HEK293 (cell line): ENCODE measurements at regions not wholly inside any gene's neighbourhood (a gene's known extent, or its start where the extent isn't known, plus 50 kb on each side); places are given as distances from the start of the nearest gene placed in this dataset.

ENCODE experiments used
- GLIS1 ChIP-seq: fragments of 450-650 bp; formaldehyde crosslinking; IDR thresholded peaks from 2 replicates; pipeline ENCODE4 v1.5.1; 2016; ENCODE audit warnings: missing biosample characterization, missing genetic modification characterization
- KLF7 ChIP-seq: fragments of 450-650 bp; formaldehyde crosslinking; IDR thresholded peaks from 2 replicates; pipeline ENCODE4 v1.5.1; 2016; ENCODE audit warnings: missing biosample characterization, missing genetic modification characterization, borderline replicate concordance
- MYNN ChIP-seq: fragments of 450-650 bp; formaldehyde crosslinking; IDR thresholded peaks from 2 replicates; pipeline ENCODE4 v1.5.1; 2016; ENCODE audit warnings: missing biosample characterization, missing genetic modification characterization, borderline replicate concordance
- REST ChIP-seq: fragments of 450-650 bp; formaldehyde crosslinking; IDR thresholded peaks from 2 replicates; pipeline ENCODE4 v1.5.1; 2016; ENCODE audit warnings: missing biosample characterization, missing genetic modification characterization
- SP2 ChIP-seq: fragments of 450-650 bp; formaldehyde crosslinking; IDR thresholded peaks from 2 replicates; pipeline ENCODE4 v1.5.1; 2016; ENCODE audit warnings: missing biosample characterization, missing genetic modification characterization
- ZBTB1 ChIP-seq: fragments of 450-650 bp; formaldehyde crosslinking; IDR thresholded peaks from 2 replicates; pipeline ENCODE4 v1.5.1; 2016; ENCODE audit warnings: missing biosample characterization, missing genetic modification characterization
- ZBTB48 ChIP-seq: fragments of 450-650 bp; formaldehyde crosslinking; IDR thresholded peaks from 2 replicates; pipeline ENCODE4 v1.5.1; 2016; ENCODE audit warnings: missing biosample characterization, missing genetic modification characterization
- ZNF140 ChIP-seq: fragments of 450-650 bp; formaldehyde crosslinking; IDR thresholded peaks from 2 replicates; pipeline ENCODE4 v1.5.1; 2016; ENCODE audit warnings: missing biosample characterization, missing genetic modification characterization
- ZNF157 ChIP-seq: fragments of 450-650 bp; formaldehyde crosslinking; IDR thresholded peaks from 2 replicates; pipeline ENCODE4 v1.5.1; 2016; ENCODE audit warnings: missing biosample characterization, missing genetic modification characterization
- ZNF274 ChIP-seq, 2 experiments: fragments of 200-500 bp in 1 of 2; fragments of 450-650 bp in 1 of 2; sonication (Bioruptor generic) in 1 of 2; formaldehyde crosslinking in 1 of 2; IDR thresholded peaks; 2 replicates each; pipeline versions ENCODE4 v1.5.1 to v1.6.1; 2014 to 2016; ENCODE audit warnings: borderline replicate concordance in 1 of 2, inconsistent platforms in 1 of 2, low read length in 1 of 2, missing biosample characterization in 1 of 2, missing genetic modification characterization in 1 of 2
- ZSCAN5A ChIP-seq: fragments of 450-650 bp; formaldehyde crosslinking; IDR thresholded peaks from 2 replicates; pipeline ENCODE4 v1.5.1; 2016; ENCODE audit warnings: missing biosample characterization, missing genetic modification characterization
- TF ChIP-seq, protein P1 (sequence below): fragments of 450-650 bp; formaldehyde crosslinking; IDR thresholded peaks from 2 replicates; pipeline ENCODE4 v1.5.1; 2016; ENCODE audit warnings: missing biosample characterization, missing genetic modification characterization
- TF ChIP-seq, protein P2 (sequence below): fragments of 450-650 bp; formaldehyde crosslinking; IDR thresholded peaks from 2 replicates; pipeline ENCODE4 v1.5.1; 2016; ENCODE audit warnings: missing biosample characterization, missing genetic modification characterization
- TF ChIP-seq, protein P3 (sequence below): fragments of 450-650 bp; formaldehyde crosslinking; IDR thresholded peaks from 2 replicates; pipeline ENCODE4 v1.5.1; 2016; ENCODE audit warnings: missing biosample characterization, missing genetic modification characterization

DNA sequence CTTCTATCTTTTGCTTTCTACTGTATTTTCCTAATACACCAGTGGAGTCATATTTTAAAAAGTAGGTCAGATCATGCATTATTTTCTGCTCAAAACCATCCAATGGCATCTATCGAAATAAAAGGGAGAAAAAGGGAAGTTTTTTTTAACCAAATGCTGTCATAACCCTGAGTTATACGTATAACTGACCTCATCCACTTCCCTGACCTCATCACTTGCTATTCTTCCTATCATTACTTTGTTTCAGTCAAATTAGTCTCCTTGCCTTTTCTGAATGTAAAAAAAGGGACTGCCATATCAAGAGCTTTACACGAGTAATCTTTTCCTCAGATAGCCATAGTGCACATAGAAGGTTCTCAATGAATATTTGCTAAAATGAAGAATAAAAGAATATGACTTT is 1383.6 kb downstream of the ZPLD1 start:
- TF ChIP-seq, protein P1, sequence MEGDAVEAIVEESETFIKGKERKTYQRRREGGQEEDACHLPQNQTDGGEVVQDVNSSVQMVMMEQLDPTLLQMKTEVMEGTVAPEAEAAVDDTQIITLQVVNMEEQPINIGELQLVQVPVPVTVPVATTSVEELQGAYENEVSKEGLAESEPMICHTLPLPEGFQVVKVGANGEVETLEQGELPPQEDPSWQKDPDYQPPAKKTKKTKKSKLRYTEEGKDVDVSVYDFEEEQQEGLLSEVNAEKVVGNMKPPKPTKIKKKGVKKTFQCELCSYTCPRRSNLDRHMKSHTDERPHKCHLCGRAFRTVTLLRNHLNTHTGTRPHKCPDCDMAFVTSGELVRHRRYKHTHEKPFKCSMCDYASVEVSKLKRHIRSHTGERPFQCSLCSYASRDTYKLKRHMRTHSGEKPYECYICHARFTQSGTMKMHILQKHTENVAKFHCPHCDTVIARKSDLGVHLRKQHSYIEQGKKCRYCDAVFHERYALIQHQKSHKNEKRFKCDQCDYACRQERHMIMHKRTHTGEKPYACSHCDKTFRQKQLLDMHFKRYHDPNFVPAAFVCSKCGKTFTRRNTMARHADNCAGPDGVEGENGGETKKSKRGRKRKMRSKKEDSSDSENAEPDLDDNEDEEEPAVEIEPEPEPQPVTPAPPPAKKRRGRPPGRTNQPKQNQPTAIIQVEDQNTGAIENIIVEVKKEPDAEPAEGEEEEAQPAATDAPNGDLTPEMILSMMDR (tag by site-specific recombination), result no peak
- TF ChIP-seq REST (tag by site-specific recombination) (no peak), ZBTB48 (tag by site-specific recombination) (no peak), MYNN (no peak), ZSCAN5A (tag by site-specific recombination) (no peak), SP2 (tag by site-specific recombination) (no peak), ZNF157 (tag by site-specific recombination) (no peak), ZNF274 (IDR thresholded peaks at IDR 0.05; ENCODE audit: low read length) (no peak), ZNF274 (tag by site-specific recombination; IDR thresholded peaks at IDR 0.05; ENCODE audit: borderline replicate concordance) (no peak), ZNF140 (no peak), GLIS1 (no peak), KLF7 (tag by site-specific recombination) (no peak), ZBTB1 (no peak)
- TF ChIP-seq, protein P2, sequence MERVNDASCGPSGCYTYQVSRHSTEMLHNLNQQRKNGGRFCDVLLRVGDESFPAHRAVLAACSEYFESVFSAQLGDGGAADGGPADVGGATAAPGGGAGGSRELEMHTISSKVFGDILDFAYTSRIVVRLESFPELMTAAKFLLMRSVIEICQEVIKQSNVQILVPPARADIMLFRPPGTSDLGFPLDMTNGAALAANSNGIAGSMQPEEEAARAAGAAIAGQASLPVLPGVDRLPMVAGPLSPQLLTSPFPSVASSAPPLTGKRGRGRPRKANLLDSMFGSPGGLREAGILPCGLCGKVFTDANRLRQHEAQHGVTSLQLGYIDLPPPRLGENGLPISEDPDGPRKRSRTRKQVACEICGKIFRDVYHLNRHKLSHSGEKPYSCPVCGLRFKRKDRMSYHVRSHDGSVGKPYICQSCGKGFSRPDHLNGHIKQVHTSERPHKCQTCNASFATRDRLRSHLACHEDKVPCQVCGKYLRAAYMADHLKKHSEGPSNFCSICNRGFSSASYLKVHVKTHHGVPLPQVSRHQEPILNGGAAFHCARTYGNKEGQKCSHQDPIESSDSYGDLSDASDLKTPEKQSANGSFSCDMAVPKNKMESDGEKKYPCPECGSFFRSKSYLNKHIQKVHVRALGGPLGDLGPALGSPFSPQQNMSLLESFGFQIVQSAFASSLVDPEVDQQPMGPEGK (tag by site-specific recombination), result no peak
- TF ChIP-seq, protein P3, sequence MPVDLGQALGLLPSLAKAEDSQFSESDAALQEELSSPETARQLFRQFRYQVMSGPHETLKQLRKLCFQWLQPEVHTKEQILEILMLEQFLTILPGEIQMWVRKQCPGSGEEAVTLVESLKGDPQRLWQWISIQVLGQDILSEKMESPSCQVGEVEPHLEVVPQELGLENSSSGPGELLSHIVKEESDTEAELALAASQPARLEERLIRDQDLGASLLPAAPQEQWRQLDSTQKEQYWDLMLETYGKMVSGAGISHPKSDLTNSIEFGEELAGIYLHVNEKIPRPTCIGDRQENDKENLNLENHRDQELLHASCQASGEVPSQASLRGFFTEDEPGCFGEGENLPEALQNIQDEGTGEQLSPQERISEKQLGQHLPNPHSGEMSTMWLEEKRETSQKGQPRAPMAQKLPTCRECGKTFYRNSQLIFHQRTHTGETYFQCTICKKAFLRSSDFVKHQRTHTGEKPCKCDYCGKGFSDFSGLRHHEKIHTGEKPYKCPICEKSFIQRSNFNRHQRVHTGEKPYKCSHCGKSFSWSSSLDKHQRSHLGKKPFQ (tag by site-specific recombination), result no peak
